Endothelial cell of umbilical vein (primary cell): ENCODE measurements at regions not wholly inside any gene's neighbourhood (a gene's known extent, or its start where the extent isn't known, plus 50 kb on each side); places are given as distances from the start of the nearest gene placed in this dataset.

ENCODE experiments used
- CTCF ChIP-seq, 2 donors: IDR thresholded peaks; 1 replicate in 1 of 2; 2 replicates in 1 of 2; pipeline ENCODE4 v1.5.1; 2011; ENCODE audit warnings: low read length in 2 of 2, mild to moderate bottlenecking in 2 of 2, moderate library complexity in 2 of 2, control low read depth in 1 of 2, inconsistent platforms in 1 of 2, low read depth in 1 of 2; ENCODE audit not compliant: insufficient read depth in 1 of 2; ENCODE audit errors: extremely low read depth in 1 of 2
- FOS ChIP-seq: IDR thresholded peaks from 2 replicates; pipeline ENCODE4 v1.6.1; 2011; ENCODE audit warnings: mild to moderate bottlenecking, low read length, moderate library complexity, borderline replicate concordance; ENCODE audit not compliant: insufficient read depth
- MYC ChIP-seq: IDR thresholded peaks from one replicate; pipeline ENCODE4 v1.6.1; 2011; ENCODE audit warnings: mild to moderate bottlenecking, low read depth, low read length
- POLR2A ChIP-seq: IDR thresholded peaks from 2 replicates; pipeline ENCODE4 v1.6.1; 2012; ENCODE audit warnings: low read depth, mild to moderate bottlenecking, control low read depth, low read length
- POLR2AphosphoS5 ChIP-seq: IDR thresholded peaks from 2 replicates; pipeline ENCODE4 v1.6.1; 2012; ENCODE audit warnings: low read depth, mild to moderate bottlenecking, control low read depth, low read length, moderate library complexity; ENCODE audit not compliant: insufficient read depth
- TF ChIP-seq, protein P1 (sequence below): IDR thresholded peaks from 2 replicates; pipeline ENCODE4 v1.6.1; 2011; ENCODE audit not compliant: insufficient read depth, insufficient read length

GRCh38 chr7:41627645-41628298 is 75.1 kb downstream of the INHBA start:
- no peak for TF ChIP-seq CTCF (IDR thresholded peaks at IDR 0.05; ENCODE audit: extremely low read depth in 1 of 2, insufficient read depth in 1 of 2, low read depth in 1 of 2, low read length in 2 of 2)
- TF ChIP-seq POLR2A, result no peak
- TF ChIP-seq POLR2AphosphoS5, result no peak
- TF ChIP-seq MYC, result no peak
- TF ChIP-seq FOS, result no peak
- TF ChIP-seq, protein P1, sequence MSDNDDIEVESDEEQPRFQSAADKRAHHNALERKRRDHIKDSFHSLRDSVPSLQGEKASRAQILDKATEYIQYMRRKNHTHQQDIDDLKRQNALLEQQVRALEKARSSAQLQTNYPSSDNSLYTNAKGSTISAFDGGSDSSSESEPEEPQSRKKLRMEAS, result no peak
